Dedifferentiated amniotic fluid mesenchymal stem cell (primary cell): ENCODE measurements at regions not wholly inside any gene's neighbourhood (a gene's known extent, or its start where the extent isn't known, plus 50 kb on each side); places are given as distances from the start of the nearest gene placed in this dataset.
"Not testable (repeated sequence)": the region's sequence is repeated elsewhere in the genome, so short reads cannot be mapped to it uniquely, and the experiment has no call there.

Experiments
- DNase-seq: peaks from one replicate; pipeline ENCODE4 v3.0.0-alpha.2; 2016; ENCODE audit errors: extremely low spot score

DNA sequence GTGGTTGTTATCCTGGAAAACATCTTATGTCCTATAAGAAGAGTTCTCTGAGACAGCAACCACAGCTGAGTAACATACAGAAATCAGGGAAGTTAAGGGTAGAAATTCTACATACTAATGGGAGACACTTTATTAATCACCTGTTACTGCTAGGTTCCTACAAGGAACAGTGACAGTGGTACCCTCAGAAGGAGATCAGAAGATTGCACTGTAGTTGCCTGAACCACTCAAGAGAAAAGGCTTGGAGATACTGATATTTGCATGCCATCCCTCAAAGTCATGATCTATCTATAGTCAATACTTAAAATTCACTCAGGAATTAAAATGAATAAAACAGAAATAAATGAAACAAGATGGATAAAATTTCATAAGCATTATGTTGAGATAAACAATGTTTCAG is 136.0 kb downstream of the LMLN start:
- no peak for DNase-seq

DNA sequence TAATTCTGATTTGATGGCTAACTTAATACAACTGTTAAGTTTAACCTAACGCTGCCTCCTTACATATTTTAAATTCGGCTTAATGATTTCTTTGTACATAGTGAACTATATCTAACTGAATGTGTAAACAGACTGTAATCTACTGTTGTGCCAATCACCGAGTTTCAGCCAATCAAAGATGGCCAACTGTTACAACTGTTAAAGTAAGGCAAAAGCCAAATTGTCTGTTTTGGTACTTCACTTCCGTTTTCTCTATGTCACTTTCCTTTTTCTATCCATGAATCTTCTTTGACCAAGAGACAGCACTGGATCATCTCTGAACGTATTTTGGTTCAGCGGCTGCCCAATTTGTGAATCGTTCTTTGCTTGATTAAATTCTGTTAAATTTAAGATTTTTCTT is 137.0 kb downstream of the LMLN start:
- DNase-seq: no peak

DNA sequence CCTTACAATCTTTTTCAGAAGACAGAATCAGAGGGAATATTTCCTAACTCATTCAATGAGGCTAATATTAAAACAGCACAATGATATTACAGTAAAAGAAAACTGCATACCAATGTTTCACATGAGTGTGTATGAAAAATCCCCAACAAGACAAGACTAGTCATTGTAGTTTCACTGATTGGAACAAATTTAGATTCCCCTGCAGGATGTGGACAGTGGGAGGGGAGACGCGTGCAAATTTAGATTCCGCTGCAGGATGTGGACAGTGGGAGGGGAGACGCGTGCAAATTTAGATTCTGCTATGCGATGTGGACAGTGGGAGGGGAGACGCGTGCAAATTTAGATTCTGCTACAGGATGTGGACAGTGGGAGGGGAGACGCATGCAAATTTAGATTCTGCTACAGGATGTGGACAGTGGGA is 138.7 kb downstream of the LMLN start:
- not testable (repeated sequence) for DNase-seq

DNA sequence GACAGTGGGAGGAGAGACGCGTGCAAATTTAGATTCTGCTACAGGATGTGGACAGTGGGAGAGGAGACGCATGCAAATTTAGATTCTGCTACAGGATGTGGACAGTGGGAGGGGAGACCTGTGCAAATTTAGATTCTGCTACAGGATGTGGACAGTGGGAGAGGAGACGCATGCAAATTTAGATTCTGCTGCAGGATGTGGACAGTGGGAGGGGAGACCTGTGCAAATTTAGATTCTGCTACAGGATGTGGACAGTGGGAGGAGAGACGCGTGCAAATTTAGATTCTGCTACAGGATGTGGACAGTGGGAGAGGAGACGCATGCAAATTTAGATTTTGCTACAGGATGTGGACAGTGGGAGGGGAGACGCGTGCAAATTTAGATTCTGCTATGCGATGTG is 143.1 kb downstream of the LMLN start:
- not testable (repeated sequence) for DNase-seq

DNA sequence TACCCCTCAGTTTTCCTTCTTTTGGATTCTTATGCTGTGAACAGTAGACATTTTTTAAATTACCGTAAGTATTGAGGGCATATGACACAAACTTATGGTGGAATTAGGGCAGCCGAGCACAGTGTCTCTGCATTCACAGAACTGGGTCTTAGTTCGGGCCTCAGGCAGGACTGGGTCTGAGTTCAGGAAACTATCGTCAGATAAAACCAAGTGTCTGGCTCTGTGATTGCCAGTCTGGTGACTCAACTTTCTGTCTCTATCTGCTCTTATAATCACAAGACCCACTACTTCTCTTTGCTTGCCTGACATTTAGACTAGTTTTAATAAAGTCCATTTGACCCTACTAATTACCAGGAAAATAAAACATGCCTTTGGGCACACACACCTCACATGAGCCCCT is 146.2 kb downstream of the LMLN start:
- DNase-seq: no peak

DNA sequence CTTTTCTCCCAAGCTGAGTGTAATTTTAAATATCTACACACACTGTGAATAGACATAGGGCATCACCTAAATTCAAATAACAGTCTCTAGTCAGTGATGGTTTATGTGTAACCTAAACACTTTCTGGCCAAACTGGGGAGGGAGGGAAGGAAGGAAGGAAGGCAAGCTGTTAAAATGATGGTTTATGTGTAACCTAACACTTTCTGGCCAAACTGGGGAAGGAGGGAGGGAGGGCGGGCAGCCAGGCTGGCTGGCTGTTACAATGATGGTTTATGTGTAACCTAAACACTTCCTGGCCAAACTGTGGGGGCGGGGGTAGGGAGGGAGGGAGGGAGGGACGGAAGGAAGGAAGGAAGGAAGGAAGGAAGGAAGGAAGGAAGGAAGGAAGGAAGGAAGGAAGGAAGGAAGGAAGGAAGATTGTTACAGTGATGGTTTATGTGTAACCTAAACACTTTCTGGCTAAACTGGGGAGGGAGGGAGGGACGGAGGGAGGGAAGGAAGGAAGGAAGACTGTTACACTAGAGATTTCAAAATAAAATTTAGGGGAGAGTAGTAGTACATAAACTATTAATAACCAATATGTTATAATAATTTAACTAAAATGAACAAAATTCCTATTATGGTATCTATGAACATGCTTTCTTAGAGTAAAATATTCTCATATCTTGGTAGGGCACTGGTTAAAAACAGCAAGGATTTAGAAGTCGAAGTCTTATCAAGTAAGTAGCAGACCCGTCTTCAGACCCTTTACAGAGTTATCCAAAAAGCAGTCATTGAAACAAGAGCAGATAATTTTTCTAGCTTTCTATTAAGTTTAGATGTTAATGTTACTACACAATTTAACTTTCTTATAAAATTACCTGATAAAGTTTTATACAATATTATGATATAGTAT is 148.1 kb downstream of the LMLN start:
- DNase-seq: no peak

DNA sequence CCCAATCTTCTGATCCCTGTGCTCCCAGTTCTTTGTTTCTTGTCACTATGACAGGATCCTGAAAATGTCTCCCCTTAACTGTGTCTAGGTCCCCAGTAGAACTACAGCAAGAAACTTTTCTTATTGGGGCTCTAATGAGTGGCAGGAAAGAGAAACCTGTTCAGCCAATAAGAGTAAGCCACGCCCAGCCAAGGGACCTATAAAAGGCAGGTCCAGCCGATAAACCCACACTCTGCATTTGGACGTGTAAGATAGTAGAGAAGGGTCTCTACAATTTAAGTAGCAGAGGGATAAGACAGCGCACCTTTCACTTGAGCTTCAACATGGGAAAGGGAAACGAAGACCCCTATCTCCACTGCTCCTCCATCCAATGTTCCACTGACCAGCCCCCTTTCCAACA is 149.9 kb downstream of the LMLN start:
- DNase-seq: no peak

DNA sequence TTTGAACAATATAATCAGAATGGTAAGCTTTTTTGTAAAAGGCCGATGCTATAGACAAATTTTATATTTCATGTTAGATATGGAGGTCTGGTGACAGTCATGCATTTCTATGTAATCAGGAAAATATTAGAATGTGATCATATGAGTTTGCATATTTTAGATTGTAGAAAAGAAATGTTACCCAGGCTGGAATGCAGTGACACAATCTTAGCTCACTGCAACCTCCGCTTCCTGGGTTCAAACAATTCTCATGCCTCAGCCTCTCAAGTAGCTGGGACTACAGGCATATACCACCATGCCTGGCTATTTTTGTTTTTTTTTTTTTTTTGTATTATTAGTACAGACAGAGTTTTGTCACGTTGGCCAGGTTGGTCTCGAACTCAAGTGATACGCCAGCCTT is 152.0 kb downstream of the LMLN start:
- no peak for DNase-seq

DNA sequence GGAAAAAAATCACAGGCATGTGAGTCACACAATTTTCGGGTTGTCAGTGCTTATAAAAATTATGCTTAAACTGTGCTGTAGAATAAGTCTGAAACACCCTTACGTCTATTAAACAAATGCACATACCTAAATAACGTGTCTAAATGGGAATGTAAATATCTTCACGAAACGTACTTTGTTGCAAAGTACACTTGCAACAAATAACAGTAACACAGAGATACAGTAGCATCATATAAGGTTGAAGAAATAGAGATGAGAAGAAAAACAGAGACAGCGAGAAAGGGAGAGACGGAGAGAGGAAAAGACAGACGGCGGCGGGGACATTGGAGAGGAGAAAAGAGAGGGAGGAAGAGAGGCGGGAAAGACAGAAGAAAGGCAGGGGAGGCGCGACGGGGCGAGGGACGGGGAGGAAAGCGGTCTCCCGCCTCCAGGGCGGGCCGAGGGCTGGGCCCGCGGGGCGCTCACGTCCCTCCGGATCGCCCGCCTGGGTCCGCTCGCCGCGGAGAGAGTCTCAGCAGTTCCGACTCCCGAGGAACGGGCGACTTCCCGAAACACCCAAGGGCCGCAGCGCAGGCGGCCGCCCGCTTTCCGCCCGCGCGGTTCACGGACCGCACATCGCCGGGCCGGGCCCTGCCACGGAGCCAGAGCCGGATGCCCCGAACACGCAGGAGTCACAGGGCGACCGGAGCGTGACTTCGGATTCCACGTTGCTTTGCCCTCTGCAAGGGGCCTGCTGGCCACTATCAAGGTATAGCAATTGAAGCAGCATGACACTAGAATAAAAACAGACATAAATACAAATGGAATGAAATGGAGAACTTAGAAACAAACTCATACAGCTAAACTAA is 153.4 kb downstream of the LMLN start:
- DNase-seq: no peak

DNA sequence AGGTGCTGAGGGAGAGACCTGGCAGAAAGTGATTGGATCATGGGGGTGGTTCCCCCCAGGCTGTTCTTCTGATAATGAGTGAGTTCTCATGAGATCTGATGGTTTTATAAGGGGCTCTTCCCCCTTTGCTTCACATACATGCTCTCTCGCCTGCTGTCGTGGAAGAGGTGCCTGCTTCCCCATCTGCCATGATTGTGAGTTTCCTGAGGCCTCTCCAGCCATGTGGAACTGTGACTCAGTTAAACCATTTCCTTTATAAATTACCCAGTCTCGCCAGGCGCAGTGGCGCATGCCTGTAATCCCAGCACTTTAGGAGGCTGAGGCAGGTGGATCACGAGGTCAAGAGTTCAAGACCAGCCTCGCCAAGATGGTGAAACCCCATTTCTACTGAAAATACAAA is 154.5 kb downstream of the LMLN start:
- DNase-seq: not testable (repeated sequence)

DNA sequence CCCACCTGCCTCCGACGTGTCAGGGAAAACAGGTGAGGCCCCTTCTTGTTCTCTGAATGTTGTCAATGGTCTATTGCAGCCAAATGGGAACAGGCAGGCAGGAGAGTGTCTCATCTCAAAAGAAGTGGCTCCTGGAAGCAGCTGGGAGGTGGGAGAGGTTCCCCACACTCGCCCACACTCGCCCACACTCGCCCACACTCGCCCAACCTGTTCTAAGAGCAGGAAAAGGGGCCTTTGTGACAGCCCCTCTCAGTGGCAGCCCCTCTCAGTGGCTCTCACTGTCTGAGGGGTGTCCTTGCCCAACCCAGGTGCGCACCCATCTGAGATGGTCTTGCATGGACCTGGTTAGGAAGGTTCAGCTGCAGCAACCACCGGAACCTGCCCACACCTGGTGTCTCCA is 162.2 kb downstream of the LMLN start:
- not testable (repeated sequence) for DNase-seq

DNA sequence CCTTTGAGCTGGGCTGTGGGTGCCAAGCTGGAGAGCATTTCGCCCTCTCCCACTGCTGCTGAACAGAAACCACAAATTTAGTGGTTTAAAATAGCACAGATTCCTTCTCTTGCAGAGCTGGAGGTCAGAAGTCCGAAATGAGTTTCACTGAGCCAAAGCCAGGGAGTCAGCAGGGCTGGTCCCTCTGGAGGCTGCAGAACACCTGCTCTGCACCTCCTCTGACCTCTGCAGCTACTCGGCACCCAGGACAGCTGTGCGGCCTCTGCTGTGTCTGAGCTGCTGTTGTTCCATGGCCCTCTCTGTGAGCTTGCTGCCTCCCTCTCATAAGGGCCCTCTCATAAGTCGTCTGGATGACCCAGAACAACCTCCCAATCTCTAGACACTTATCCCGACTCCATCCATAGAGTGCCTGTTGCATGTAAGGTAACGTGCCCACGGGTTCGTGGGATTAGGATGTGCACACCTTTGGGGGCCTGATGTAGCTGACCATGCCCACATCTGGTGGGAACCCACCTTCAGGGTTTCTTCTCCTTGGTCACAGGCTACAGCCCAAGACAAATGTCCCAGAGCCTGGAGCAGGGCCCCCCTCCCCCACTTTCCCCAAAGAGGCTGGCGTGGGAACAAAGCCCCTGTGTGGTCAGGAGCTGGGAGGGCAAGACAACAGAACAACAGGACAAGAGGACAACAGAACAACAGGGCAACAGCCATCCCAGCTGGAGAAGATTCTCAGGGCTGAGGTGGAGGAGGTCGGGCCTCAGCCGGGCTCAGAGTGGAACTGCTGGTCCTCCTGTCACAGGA is 177.2 kb downstream of the LMLN start:
- DNase-seq: not testable (repeated sequence)

DNA sequence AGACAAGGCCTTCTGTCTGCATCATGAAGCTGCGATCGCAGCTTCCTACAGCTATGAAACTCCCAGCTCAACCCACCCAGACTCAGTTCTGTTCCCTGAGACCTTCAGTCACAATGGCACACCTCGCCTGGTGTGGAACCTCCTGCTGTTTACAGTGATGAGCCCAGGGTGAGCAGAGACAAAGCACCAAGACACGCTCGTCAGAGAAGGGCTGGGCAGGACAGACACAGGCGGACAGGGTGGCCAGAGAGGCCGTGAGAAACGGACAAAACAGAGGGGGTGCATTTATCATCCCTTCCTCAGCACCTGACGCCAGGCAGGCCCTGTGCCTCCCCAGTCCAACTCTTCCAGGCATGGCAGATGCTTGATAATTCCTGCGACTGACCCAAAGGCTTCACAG is 178.2 kb downstream of the LMLN start:
- DNase-seq: not testable (repeated sequence)

DNA sequence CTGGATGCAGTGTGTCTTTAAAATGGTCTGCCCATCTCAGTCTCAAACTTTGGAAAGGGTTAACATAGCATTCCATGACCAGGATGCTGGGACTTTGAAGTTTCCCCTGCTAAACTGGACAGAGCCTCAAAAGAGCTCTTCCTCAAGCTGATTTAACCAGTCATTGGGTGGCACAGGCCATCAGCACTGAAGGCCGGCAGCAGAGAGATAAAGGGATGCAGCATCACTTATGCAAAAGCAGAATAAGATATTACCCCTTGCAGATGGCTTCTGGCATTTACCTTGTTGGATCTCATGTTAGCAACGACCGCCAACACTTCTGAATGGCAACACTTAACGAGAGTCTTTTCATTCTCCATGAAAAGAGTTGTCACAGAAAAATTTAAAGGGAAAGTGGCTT is 179.0 kb downstream of the LMLN start:
- DNase-seq: not testable (repeated sequence)

DNA sequence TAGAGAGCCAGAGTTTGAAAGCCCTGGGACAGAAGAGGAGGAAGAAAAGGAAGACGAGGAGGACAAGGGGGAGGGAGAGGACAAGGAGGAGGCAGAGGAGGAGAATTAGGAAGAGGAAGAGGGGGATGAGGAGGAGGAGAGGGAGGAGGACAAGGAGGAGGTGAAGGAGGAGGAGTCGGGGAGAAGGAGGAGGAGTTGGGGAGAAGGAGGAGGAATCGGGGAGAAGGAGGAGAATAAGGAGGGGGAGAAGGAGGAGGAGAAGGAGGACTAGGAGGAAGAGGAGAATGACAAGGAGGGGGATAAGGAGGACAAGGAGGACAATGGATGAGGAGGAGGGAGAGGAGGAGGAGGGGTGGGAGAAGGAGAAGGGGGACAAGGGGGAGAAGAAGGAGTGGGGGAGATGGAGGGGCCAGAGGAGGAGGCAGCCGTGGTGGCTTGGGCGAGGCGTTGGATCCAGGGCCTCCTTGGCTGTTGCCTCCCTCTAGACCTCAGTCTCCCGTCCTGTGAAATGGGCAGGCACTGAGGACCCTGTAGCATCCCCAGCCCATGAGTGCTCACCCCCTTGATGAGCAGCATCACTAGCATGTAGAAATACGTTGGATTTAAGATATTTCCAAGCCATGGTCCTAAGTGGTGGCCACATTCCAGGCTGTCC is 179.6 kb downstream of the LMLN start:
- not testable (repeated sequence) for DNase-seq

DNA sequence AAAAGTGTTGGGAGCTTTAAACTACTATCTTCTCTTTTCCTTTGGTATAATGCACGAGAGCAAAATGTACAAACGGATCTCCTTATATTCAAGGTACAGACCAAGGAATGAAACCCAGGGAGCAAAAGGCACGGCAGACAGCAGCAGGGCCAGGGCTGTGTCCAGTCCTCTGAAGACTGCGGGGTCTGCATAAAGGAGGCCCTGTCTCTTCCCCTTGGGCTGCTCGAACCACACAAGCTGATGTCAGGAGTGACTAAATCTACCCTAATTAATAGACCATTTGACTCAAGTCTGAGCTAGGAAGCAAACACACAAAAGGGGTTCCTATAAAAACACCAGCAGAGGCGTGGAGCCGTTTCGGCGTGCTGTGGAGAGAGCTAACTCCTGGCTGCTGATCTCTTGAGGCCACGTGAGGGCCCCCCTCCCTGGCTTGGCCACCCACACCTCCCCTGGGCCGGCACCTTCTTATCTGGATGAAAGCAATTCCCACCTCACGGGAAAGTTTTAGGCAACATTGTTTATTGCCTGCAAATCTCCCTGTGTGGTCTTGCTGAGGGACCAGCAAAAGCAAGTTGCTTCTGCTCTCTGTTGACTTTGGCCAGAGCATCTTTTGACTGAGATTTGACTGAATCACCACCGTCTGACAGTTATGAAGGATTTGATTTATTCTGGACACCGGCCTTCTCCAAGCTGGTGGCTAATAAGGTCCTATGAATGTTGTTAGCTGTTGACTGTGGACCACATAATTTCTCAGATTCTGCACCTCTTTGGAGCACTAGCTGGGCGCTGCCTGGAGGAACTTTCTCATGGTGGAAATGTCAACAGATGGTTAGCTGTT is 183.5 kb downstream of the LMLN start:
- not testable (repeated sequence) for DNase-seq

DNA sequence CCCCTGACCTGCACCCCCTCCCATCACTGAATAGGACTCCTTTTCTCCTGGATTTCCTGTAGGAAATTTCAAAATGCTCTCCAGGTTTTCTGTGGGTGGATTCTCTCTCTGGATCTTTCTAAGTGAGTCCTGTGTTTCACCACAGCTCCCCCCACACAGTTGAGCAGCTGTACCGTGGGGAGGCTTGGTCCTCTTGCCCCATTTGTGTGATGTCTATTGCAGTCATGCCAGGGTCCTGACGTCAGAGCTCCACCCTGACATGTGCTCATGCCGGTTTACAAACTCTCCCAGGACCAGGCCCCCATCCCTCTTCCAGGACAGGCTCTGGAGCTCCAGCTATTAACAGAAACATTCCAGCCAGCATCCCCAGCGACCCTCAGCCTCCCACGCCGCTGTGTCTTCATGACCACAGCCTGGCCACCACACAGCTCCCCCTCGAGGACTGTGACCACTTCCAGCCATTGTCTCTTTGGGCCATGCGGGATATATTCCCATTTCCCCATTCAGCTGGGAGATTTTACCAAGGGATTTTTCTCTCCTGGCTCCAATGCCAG is 185.3 kb downstream of the LMLN start:
- not testable (repeated sequence) for DNase-seq

DNA sequence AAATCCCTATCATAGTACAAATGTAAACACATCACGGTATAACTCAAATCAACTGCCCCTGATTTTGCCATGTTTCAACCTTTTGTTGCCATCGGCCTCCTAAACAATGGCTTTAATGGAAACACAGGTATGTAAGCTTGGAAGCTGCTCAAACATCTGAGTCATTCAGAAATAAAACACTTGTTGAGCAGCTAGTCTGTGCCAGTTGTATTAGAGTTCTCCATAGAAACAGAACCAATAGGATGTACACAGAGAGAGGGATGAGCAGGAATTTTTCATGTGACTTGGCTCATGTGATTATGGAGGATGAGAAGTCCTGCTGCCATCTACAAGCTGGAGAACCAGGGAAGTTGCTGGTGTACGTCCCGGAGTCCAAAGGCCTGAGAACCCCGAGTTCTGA is 186.1 kb downstream of the LMLN start:
- DNase-seq: not testable (repeated sequence)

DNA sequence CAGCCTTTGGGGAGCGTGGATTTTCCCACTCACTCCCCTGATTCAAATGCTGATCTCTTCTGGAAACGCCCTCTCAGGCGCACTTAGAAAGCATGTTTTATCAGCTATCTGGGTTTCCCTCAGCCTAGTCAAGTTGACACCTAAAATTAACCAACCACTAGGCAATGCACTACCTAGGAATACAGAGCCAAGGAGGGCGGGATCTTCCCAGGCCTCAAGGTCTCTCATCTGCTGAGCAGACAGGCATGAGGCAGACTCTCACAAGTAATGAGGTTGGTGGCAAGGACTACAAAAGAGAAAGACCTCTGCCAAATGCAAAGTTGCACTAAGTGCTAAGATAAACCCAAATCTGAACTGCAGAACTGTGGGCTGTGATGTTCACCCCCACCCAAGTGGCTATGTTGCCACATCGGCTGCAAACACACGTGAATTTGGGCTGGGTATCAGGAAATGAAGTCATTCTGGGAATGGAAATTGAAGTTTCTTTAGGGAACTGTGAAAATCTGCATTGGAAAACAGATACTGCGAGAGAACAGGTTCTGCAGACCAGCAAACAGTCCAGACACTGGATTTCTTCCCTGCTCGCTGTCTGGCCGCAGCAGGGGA is 186.6 kb downstream of the LMLN start:
- DNase-seq: not testable (repeated sequence)

DNA sequence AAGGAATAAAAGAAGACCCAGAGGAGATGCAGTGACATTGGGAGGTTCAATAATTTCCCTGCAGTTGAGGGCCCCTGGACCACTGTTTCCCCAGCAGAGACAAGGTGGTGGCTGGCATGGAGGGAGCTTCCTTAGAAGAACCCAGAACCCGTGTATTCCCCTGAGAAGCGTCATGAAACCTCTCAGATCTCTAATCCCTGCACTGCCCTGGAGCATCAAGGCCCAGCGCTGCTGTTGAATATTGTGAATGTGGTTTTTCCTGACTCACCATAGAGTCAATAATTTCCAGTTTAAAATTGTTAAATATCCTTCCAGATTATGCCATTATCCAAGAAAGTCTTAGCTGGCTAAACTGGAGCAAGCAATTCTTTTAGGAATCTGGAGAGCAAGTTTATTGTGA is 187.2 kb downstream of the LMLN start:
- DNase-seq: not testable (repeated sequence)
